ENCODE measurements at regions not wholly inside any gene's neighbourhood (a gene's known extent, or its start where the extent isn't known, plus 50 kb on each side); places are given as distances from the start of the nearest gene placed in this dataset.

- TF ChIP-seq POLR2A (IDR thresholded peaks at IDR 0.05) = no peak
- TF ChIP-seq CTCF (IDR thresholded peaks at IDR 0.05) = no peak
Observed at GRCh38 chr13:70964874-70965273, 856.6 kb upstream of the KLHL1 start.
